Fibroblast of lung (primary cell): ENCODE measurements at regions not wholly inside any gene's neighbourhood (a gene's known extent, or its start where the extent isn't known, plus 50 kb on each side); places are given as distances from the start of the nearest gene placed in this dataset.

ENCODE experiments used
- DNase-seq, 2 donors: peaks; one replicate each; pipeline versions ENCODE4 v3.0.0 to v3.0.0-alpha.2; 2010; ENCODE audit warnings: low read depth in 2 of 2
- H2AFZ ChIP-seq: 2 replicates; pipeline ENCODE4 v1.5.1; 2012; ENCODE audit warnings: low read length, control low read depth, inconsistent platforms
- H3K27ac ChIP-seq: 2 replicates; pipeline ENCODE4 v1.5.1; 2011; ENCODE audit warnings: low read length, control low read depth; ENCODE audit not compliant: insufficient read depth
- H3K27me3 ChIP-seq: 2 replicates; pipeline ENCODE4 v1.5.1; 2011; ENCODE audit warnings: mild to moderate bottlenecking, low read length; ENCODE audit not compliant: control insufficient read depth, insufficient read depth
- H3K36me3 ChIP-seq: 2 replicates; pipeline ENCODE4 v1.5.1; 2011; ENCODE audit warnings: low read length; ENCODE audit not compliant: control insufficient read depth, insufficient read depth
- H3K4me1 ChIP-seq: 2 replicates; pipeline ENCODE4 v1.5.1; 2011; ENCODE audit warnings: low read length; ENCODE audit not compliant: control insufficient read depth, insufficient read depth; ENCODE audit errors: extremely low read depth
- H3K4me2 ChIP-seq: 2 replicates; pipeline ENCODE4 v1.5.1; 2011; ENCODE audit warnings: low read length, control low read depth; ENCODE audit not compliant: insufficient read depth; ENCODE audit errors: extremely low read depth
- H3K4me3 ChIP-seq, 4 experiments: fragments of 200-600 bp in 1 of 4; sonication (generic) in 1 of 4; replicated peaks in 1 of 4; 2 replicates each; pipeline ENCODE4 v1.5.1; 2011 to 2016; ENCODE audit warnings: low read length in 4 of 4, low read depth in 3 of 4, mild to moderate bottlenecking in 3 of 4, control low read depth in 2 of 4, inconsistent platforms in 1 of 4, mixed read lengths in 1 of 4; ENCODE audit not compliant: insufficient read depth in 1 of 4; ENCODE audit errors: control extremely low read depth in 1 of 4
- H3K79me2 ChIP-seq: 2 replicates; pipeline ENCODE4 v1.5.1; 2012; ENCODE audit warnings: mild to moderate bottlenecking, low read length, inconsistent platforms; ENCODE audit not compliant: control insufficient read depth, insufficient read depth
- H3K9ac ChIP-seq: 2 replicates; pipeline ENCODE4 v1.5.1; 2011; ENCODE audit warnings: mild to moderate bottlenecking, low read length, control low read depth; ENCODE audit not compliant: insufficient read depth
- H3K9me3 ChIP-seq: 2 replicates; pipeline ENCODE4 v1.5.1; 2012; ENCODE audit warnings: low read depth, low read length; ENCODE audit not compliant: control insufficient read depth, insufficient read depth
- H4K20me1 ChIP-seq: 2 replicates; pipeline ENCODE4 v1.5.1; 2011; ENCODE audit warnings: low read length; ENCODE audit not compliant: control insufficient read depth, insufficient read depth; ENCODE audit errors: extremely low read depth
- CTCF ChIP-seq, 2 donors: IDR thresholded peaks in 1 of 2; conservative IDR thresholded peaks in 1 of 2; 1 replicate in 1 of 2; 2 replicates in 1 of 2; pipeline ENCODE4 v1.5.1; 2011 to 2012; ENCODE audit warnings: low read length in 2 of 2, control low read depth in 1 of 2, inconsistent platforms in 1 of 2, low read depth in 1 of 2, mild to moderate bottlenecking in 1 of 2
- EZH2 ChIP-seq: IDR thresholded peaks from 2 replicates; pipeline ENCODE4 v1.5.1; 2012; ENCODE audit warnings: low read length, control low read depth, mild to moderate bottlenecking; ENCODE audit errors: missing control alignments

- Histone ChIP-seq H3K27me3 (no peaks in the 10 kb centered on the region), H4K20me1 (no peaks in the 10 kb centered on the region), H3K9me3 (no peaks in the 10 kb centered on the region), H3K4me3 (no peak overlapping the region), H3K9ac (no peak overlapping the region), H3K4me2 (no peak overlapping the region), H3K4me1 (no peaks in the 10 kb centered on the region), H2AFZ (no peak overlapping the region), H3K36me3 (no peaks in the 10 kb centered on the region), H3K79me2 (no peaks in the 10 kb centered on the region), H3K27ac (no peak overlapping the region)
- DNase-seq = no peak
- no peak for TF ChIP-seq CTCF (conservative IDR thresholded peaks at IDR 0.05 in 1 of 2, IDR thresholded peaks at IDR 0.05 in 1 of 2; ENCODE audit: low read depth in 1 of 2, low read length in 2 of 2)
- TF ChIP-seq EZH2 = no peak
These were observed 70.6 kb upstream of the STT3B start for GRCh38 chr3:31462050-31462569.

- Histone ChIP-seq H3K4me1 (no peaks in the 10 kb centered on the region), H3K27ac (no peak overlapping the region)
- DNase-seq = peak; percentile 11 to 68
These were observed 66.7 kb upstream of the STT3B start for GRCh38 chr3:31465999-31466398.

GRCh38 chr3:31466866-31467265, 65.9 kb upstream of the STT3B start:
- Histone ChIP-seq H3K36me3 (no peaks in the 10 kb centered on the region), H3K27me3 (no peaks in the 10 kb centered on the region), H3K9me3 (no peaks in the 10 kb centered on the region), H3K27ac (no peak overlapping the region), H4K20me1 (no peaks in the 10 kb centered on the region), H3K9ac (no peak overlapping the region), H2AFZ (no peak overlapping the region), H3K4me3 (no peak overlapping the region), H3K4me1 (no peaks in the 10 kb centered on the region), H3K79me2 (no peaks in the 10 kb centered on the region), H3K4me2 (no peak overlapping the region)
- TF ChIP-seq CTCF (conservative IDR thresholded peaks at IDR 0.05 in 1 of 2, IDR thresholded peaks at IDR 0.05 in 1 of 2; ENCODE audit: low read depth in 1 of 2, low read length in 2 of 2) = no peak
- TF ChIP-seq EZH2 = no peak
- no peak for DNase-seq

More at GRCh38 chr3:31465999-31466398, 66.7 kb upstream of the STT3B start:
- Histone ChIP-seq H3K4me2 (no peak overlapping the region), H3K9ac (no peak overlapping the region), H3K79me2 (no peaks in the 10 kb centered on the region), H3K27me3 (no peaks in the 10 kb centered on the region), H4K20me1 (no peaks in the 10 kb centered on the region), H3K9me3 (no peaks in the 10 kb centered on the region), H3K36me3 (no peaks in the 10 kb centered on the region), H3K4me3 (no peak overlapping the region), H2AFZ (no peak overlapping the region)
- TF ChIP-seq CTCF (conservative IDR thresholded peaks at IDR 0.05 in 1 of 2, IDR thresholded peaks at IDR 0.05 in 1 of 2; ENCODE audit: low read depth in 1 of 2, low read length in 2 of 2) (no peak), EZH2 (no peak)
